HL-60 (cell line): ENCODE measurements at regions not wholly inside any gene's neighbourhood (a gene's known extent, or its start where the extent isn't known, plus 50 kb on each side); places are given as distances from the start of the nearest gene placed in this dataset.

Experiments
- DNase-seq, 2 experiments: peaks; one replicate each; pipeline ENCODE4 v3.0.0-alpha.2; 2010 to 2020; ENCODE audit warnings: low read depth in 1 of 2, low spot score in 1 of 2
- H3K27ac ChIP-seq: fragments of 250-450 bp; sonication (Bioruptor Pico); replicated peaks from 2 replicates; pipeline ENCODE4 v1.5.1; 2020; ENCODE audit warnings: mild to moderate bottlenecking, moderate library complexity
- H3K27me3 ChIP-seq: fragments of 250-450 bp; sonication (Bioruptor Pico); 2 replicates; pipeline ENCODE4 v1.5.1; 2021; ENCODE audit warnings: mild to moderate bottlenecking, moderate library complexity; ENCODE audit not compliant: insufficient read depth, poor library complexity, severe bottlenecking
- H3K4me3 ChIP-seq: replicated peaks from 2 replicates; pipeline ENCODE4 v1.5.1; 2011; ENCODE audit warnings: mild to moderate bottlenecking, control low read depth, low read length; ENCODE audit not compliant: insufficient read depth
- GABPA ChIP-seq: IDR thresholded peaks from 2 replicates; pipeline ENCODE4 v1.6.1; 2012; ENCODE audit warnings: low read depth
- POLR2AphosphoS5 ChIP-seq: IDR thresholded peaks from 2 replicates; pipeline ENCODE4 v1.6.1; 2012; ENCODE audit warnings: low read depth
- SPI1 ChIP-seq: IDR thresholded peaks from 2 replicates; pipeline ENCODE4 v1.6.1; 2012; ENCODE audit warnings: low read depth, mild to moderate bottlenecking, borderline replicate concordance
- TF ChIP-seq, protein P1 (sequence below): IDR thresholded peaks from 2 replicates; pipeline ENCODE4 v1.6.1; 2012; ENCODE audit warnings: low read depth; ENCODE audit not compliant: insufficient replicate concordance
- TF ChIP-seq, protein P2 (sequence below): IDR thresholded peaks from one replicate; pipeline ENCODE4 v1.5.1; 2011; ENCODE audit warnings: low read length, control low read depth, inconsistent platforms; ENCODE audit not compliant: insufficient read depth

DNA sequence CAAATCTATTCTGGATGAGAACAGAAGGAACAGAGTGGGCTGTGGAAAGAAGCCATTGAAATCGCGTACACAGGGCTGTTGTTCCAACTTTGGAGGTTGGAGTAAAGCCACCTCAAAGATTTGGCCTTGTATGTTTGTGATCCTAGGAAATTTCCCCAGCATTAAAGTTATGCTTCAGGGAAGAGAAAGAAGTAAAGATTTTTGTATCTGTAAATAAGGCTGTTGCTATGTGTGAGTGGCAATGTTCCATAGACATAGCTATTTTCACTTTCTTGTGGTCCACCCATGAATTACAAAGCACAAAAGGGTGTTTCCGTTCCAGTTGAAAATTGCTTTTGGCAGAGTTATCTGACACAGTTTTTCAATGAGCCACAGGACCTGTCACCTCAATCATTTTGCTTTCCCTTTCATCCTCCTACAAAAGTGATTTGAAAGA is 321.3 kb downstream of the TFAP2B start:
- DNase-seq, result no peak
- no peak overlapping the region for H3K27ac ChIP-seq
- TF ChIP-seq, protein P1, sequence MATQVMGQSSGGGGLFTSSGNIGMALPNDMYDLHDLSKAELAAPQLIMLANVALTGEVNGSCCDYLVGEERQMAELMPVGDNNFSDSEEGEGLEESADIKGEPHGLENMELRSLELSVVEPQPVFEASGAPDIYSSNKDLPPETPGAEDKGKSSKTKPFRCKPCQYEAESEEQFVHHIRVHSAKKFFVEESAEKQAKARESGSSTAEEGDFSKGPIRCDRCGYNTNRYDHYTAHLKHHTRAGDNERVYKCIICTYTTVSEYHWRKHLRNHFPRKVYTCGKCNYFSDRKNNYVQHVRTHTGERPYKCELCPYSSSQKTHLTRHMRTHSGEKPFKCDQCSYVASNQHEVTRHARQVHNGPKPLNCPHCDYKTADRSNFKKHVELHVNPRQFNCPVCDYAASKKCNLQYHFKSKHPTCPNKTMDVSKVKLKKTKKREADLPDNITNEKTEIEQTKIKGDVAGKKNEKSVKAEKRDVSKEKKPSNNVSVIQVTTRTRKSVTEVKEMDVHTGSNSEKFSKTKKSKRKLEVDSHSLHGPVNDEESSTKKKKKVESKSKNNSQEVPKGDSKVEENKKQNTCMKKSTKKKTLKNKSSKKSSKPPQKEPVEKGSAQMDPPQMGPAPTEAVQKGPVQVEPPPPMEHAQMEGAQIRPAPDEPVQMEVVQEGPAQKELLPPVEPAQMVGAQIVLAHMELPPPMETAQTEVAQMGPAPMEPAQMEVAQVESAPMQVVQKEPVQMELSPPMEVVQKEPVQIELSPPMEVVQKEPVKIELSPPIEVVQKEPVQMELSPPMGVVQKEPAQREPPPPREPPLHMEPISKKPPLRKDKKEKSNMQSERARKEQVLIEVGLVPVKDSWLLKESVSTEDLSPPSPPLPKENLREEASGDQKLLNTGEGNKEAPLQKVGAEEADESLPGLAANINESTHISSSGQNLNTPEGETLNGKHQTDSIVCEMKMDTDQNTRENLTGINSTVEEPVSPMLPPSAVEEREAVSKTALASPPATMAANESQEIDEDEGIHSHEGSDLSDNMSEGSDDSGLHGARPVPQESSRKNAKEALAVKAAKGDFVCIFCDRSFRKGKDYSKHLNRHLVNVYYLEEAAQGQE, result no peak
- TF ChIP-seq, protein P2, sequence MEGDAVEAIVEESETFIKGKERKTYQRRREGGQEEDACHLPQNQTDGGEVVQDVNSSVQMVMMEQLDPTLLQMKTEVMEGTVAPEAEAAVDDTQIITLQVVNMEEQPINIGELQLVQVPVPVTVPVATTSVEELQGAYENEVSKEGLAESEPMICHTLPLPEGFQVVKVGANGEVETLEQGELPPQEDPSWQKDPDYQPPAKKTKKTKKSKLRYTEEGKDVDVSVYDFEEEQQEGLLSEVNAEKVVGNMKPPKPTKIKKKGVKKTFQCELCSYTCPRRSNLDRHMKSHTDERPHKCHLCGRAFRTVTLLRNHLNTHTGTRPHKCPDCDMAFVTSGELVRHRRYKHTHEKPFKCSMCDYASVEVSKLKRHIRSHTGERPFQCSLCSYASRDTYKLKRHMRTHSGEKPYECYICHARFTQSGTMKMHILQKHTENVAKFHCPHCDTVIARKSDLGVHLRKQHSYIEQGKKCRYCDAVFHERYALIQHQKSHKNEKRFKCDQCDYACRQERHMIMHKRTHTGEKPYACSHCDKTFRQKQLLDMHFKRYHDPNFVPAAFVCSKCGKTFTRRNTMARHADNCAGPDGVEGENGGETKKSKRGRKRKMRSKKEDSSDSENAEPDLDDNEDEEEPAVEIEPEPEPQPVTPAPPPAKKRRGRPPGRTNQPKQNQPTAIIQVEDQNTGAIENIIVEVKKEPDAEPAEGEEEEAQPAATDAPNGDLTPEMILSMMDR, result no peak
- TF ChIP-seq SPI1, result no peak
- no peak for TF ChIP-seq POLR2AphosphoS5
- no peak for TF ChIP-seq GABPA
- no peak overlapping the region for H3K4me3 ChIP-seq
- no peaks in the 10 kb centered on the region for H3K27me3 ChIP-seq

DNA sequence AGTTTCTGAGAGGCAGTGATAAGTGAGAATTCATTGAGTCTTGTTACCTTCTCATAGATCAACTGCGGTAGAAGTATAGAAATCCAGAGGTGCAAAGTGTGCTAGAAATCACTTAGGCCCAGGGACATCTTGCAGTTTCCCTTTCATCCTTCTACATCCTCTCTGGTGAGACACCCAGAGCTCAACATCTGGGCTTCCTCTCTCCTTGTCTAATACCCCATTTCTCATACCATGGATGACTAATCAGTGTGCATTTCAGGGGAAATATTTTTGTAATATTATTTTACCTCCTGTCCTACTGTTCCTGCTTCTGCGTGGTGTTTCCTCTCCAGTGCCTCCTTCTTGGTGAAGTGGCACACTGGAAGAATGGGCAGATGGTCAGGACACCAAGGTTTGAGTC is 322.4 kb downstream of the TFAP2B start:
- H3K27me3 ChIP-seq, result no peaks in the 10 kb centered on the region
- no peak for TF ChIP-seq SPI1
- TF ChIP-seq, protein P1, result no peak
- TF ChIP-seq, protein P2, result no peak
- TF ChIP-seq GABPA, result no peak
- TF ChIP-seq POLR2AphosphoS5, result no peak
- DNase-seq, result no peak
- H3K4me3 ChIP-seq, result no peak overlapping the region
- no peak overlapping the region for H3K27ac ChIP-seq

DNA sequence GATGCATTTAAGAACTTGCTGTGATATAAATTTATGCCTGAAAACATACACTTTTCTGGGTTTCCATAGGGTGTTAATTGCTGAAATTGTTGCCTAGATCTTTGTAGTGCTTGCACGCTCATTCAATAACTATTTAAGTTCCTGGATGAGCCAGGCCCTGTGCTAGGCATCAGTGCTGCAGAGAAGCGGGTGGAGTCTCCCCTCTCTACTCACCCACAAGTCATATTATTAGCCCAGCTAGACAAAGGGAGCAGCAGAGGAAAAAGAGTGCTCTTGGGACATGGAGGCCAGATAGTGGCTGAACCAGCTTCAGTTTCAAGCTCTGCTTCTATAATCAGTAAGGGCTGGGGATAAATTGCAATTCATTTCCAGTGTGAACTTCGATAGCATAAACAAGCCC is 329.1 kb downstream of the TFAP2B start:
- no peak for TF ChIP-seq POLR2AphosphoS5
- TF ChIP-seq, protein P1, result no peak
- no peak for TF ChIP-seq GABPA
- no peak for TF ChIP-seq SPI1
- TF ChIP-seq, protein P2, result no peak

More for the DNA sequence above, 329.1 kb downstream of the TFAP2B start:
- no peak overlapping the region for H3K27ac ChIP-seq
- no peaks in the 10 kb centered on the region for H3K27me3 ChIP-seq
- no peak for DNase-seq
- H3K4me3 ChIP-seq, result no peak overlapping the region
